HCT116 (cell line): ENCODE measurements at regions not wholly inside any gene's neighbourhood (a gene's known extent, or its start where the extent isn't known, plus 50 kb on each side); places are given as distances from the start of the nearest gene placed in this dataset.

Source experiments
- ATAC-seq: fragments of 200-7000 bp; cut with Tn5 transposase; 2 replicates; pipeline ENCODE4 v1.9.1; 2020; ENCODE audit warnings: mild to moderate bottlenecking, moderate library complexity
- BruUV-seq: library from RNA; stranded (reverse); fragments of 400-500 nt; replicated peaks from 2 replicates; lab custom pipeline; 2021; lab: Mats Ljungman, UMichigan
- CTCF ChIA-PET: fragments of 300-600 bp; sonication (Branson Sonifier 250); formaldehyde crosslinking; loops from one replicate; lab custom pipeline; 2021; ENCODE audit warnings: antibody characterized with exemption; lab: Charles Lee
- POLR2A ChIA-PET: fragments of 300-600, 350-600 bp; sonication (Branson Sonifier 250); formaldehyde crosslinking; loops from one replicate; lab custom pipeline; 2021; ENCODE audit warnings: antibody characterized with exemption; lab: Charles Lee
- RAD21 ChIA-PET, 2 experiments: fragments of 300-600 bp; sonication (Branson Sonifier 250); formaldehyde crosslinking; loops; one replicate each; lab custom pipeline; 2023; ENCODE audit warnings: low total read pairs in 2 of 2; ENCODE audit not compliant: uncharacterized antibody in 2 of 2, unreplicated experiment in 2 of 2, low non-redundant PET in 1 of 2; lab: Charles Lee
- DNase-seq: peaks from one replicate; pipeline ENCODE4 v3.0.0-alpha.2; 2010; ENCODE audit warnings: low read depth, low spot score
- H2AFZ ChIP-seq: fragments of 200-600 bp; shearing (Covaris generic), sonication (generic); 2 replicates; pipeline ENCODE4 v1.6.1; 2017; ENCODE audit warnings: low read depth, mixed run types, mixed read lengths, antibody characterized with exemption, low read length; ENCODE audit not compliant: poor library complexity, severe bottlenecking
- H3K27ac ChIP-seq: 2 replicates; pipeline ENCODE4 v1.5.1; 2012; ENCODE audit warnings: low read depth, low read length
- H3K27me3 ChIP-seq: fragments of 200-600 bp; sonication (generic); 2 replicates; pipeline ENCODE4 v1.6.1; 2016; ENCODE audit warnings: mixed run types, low read length, mixed read lengths; ENCODE audit not compliant: insufficient read depth
- H3K36me3 ChIP-seq, 2 experiments: fragments of 200-500 bp in 1 of 2; fragments of 200-600 bp in 1 of 2; sonication (Bioruptor generic) in 1 of 2; sonication (generic) in 1 of 2; 2 replicates each; pipeline versions ENCODE4 v1.5.1 to v1.6.1; 2014 to 2016; ENCODE audit warnings: low read length in 2 of 2, inconsistent platforms in 1 of 2, mixed read lengths in 1 of 2, mixed run types in 1 of 2; ENCODE audit not compliant: insufficient read depth in 2 of 2, control insufficient read depth in 1 of 2
- H3K4me1 ChIP-seq, 2 experiments: fragments of 200-600 bp in 1 of 2; sonication (generic) in 1 of 2; 2 replicates each; pipeline versions ENCODE4 v1.5.1 to v1.6.1; 2012 to 2017; ENCODE audit warnings: low read length in 2 of 2, inconsistent platforms in 1 of 2, mild to moderate bottlenecking in 1 of 2, mixed read lengths in 1 of 2, mixed run types in 1 of 2, moderate library complexity in 1 of 2; ENCODE audit not compliant: insufficient read depth in 2 of 2, control insufficient read depth in 1 of 2
- H3K4me2 ChIP-seq: fragments of 200-600 bp; sonication (generic); 2 replicates; pipeline ENCODE4 v1.6.1; 2017; ENCODE audit warnings: mixed run types, low read length, mixed read lengths
- H3K4me3 ChIP-seq, 2 experiments: fragments of 200-600 bp in 1 of 2; sonication (generic) in 1 of 2; replicated peaks in 1 of 2; 2 replicates each; pipeline ENCODE4 v1.5.1; 2011 to 2016; ENCODE audit warnings: low read length in 2 of 2, control low read depth in 1 of 2, low read depth in 1 of 2, mild to moderate bottlenecking in 1 of 2, mixed read lengths in 1 of 2, mixed run types in 1 of 2
- H3K79me2 ChIP-seq: fragments of 200-600 bp; sonication (generic); 2 replicates; pipeline ENCODE4 v1.6.1; 2017; ENCODE audit warnings: mild to moderate bottlenecking, mixed run types, low read length, moderate library complexity, mixed read lengths; ENCODE audit not compliant: insufficient read depth
- H3K9ac ChIP-seq: fragments of 200-600 bp; sonication (generic); 2 replicates; pipeline ENCODE4 v1.6.1; 2016; ENCODE audit warnings: low read length, mixed read lengths
- H3K9me2 ChIP-seq: fragments of 200-600 bp; sonication (generic), shearing (Covaris generic); 2 replicates; pipeline ENCODE4 v1.6.1; 2017; ENCODE audit warnings: mixed run types, mild to moderate bottlenecking, moderate library complexity; ENCODE audit not compliant: insufficient read depth
- H3K9me3 ChIP-seq, 2 experiments: fragments of 200-500 bp in 1 of 2; fragments of 200-600 bp in 1 of 2; sonication (Bioruptor generic) in 1 of 2; sonication (generic) in 1 of 2; 2 replicates each; pipeline ENCODE4 v1.6.1; 2014 to 2017; ENCODE audit warnings: low read length in 2 of 2, mixed read lengths in 2 of 2, inconsistent platforms in 1 of 2, low read depth in 1 of 2, mild to moderate bottlenecking in 1 of 2, mixed run types in 1 of 2, moderate library complexity in 1 of 2; ENCODE audit not compliant: control insufficient read depth in 1 of 2, insufficient read depth in 1 of 2
- H4K20me1 ChIP-seq: fragments of 200-600 bp; sonication (generic), shearing (Covaris generic); 2 replicates; pipeline ENCODE4 v1.6.1; 2017; ENCODE audit warnings: mixed run types, mild to moderate bottlenecking, moderate library complexity; ENCODE audit not compliant: insufficient read depth
- ATF3 ChIP-seq: IDR thresholded peaks from 2 replicates; pipeline ENCODE4 v1.6.1; 2012
- EGR1 ChIP-seq: IDR thresholded peaks from 2 replicates; pipeline ENCODE4 v1.6.1; 2012; ENCODE audit warnings: low read depth
- ELF1 ChIP-seq: IDR thresholded peaks from 2 replicates; pipeline ENCODE4 v1.6.1; 2012; ENCODE audit warnings: low read depth, borderline replicate concordance
- EZH2 ChIP-seq: fragments of 200-600 bp; sonication (generic); IDR thresholded peaks from 2 replicates; pipeline ENCODE4 v1.6.1; 2017; ENCODE audit warnings: antibody characterized with exemption, mixed run types
- EZH2phosphoT487 ChIP-seq: fragments of 200-600 bp; IDR thresholded peaks from 2 replicates; pipeline ENCODE4 v1.6.1; 2018; ENCODE audit warnings: antibody characterized with exemption, borderline replicate concordance
- MAX ChIP-seq: IDR thresholded peaks from 2 replicates; pipeline ENCODE4 v1.6.1; 2012
- POLR2A ChIP-seq: IDR thresholded peaks from 2 replicates; pipeline ENCODE4 v1.7.0; 2011; ENCODE audit warnings: borderline replicate concordance; ENCODE audit not compliant: insufficient read depth, insufficient read length; ENCODE audit errors: extremely low read depth
- SRF ChIP-seq: IDR thresholded peaks from 2 replicates; pipeline ENCODE4 v1.6.1; 2012; ENCODE audit warnings: low read depth
- YY1 ChIP-seq: IDR thresholded peaks from 2 replicates; pipeline ENCODE4 v1.6.1; 2011; ENCODE audit warnings: low read length, low read depth, moderate library complexity, mild to moderate bottlenecking; ENCODE audit not compliant: insufficient replicate concordance; ENCODE audit errors: extremely low read depth
- ZNF274 ChIP-seq: fragments of 200-500 bp; sonication (Bioruptor generic); IDR thresholded peaks from 2 replicates; pipeline ENCODE4 v1.6.1; 2014; ENCODE audit warnings: mild to moderate bottlenecking, low read depth, low read length, inconsistent platforms
- intact Hi-C: fragments of 100-400 bp; cut with micrococcal nuclease; formaldehyde crosslinking; loops from 2 replicates; pipeline ENCODE4 v1.10.0; 2022

- Histone ChIP-seq H3K27me3 (no peaks in the 10 kb centered on the region), H3K9me2 (no peaks in the 10 kb centered on the region), H3K4me2 (no peak overlapping the region), H3K27ac (no peak overlapping the region), H3K36me3 (no peaks in the 10 kb centered on the region), H2AFZ (no peak overlapping the region), H3K9me3 (no peaks in the 10 kb centered on the region; a peak in 1 of 4 replicates), H3K79me2 (no peaks in the 10 kb centered on the region), H3K4me1 (no peaks in the 10 kb centered on the region), H3K9ac (no peak overlapping the region), H4K20me1 (no peaks in the 10 kb centered on the region), H3K4me3 (no peak overlapping the region)
- DNase-seq (no peak), ATAC-seq (no peak)
- intact Hi-C loops = no loop called here
- RAD21 ChIA-PET = no interaction called here
- POLR2A ChIA-PET = no interaction called here
- CTCF ChIA-PET = no interaction called here
- TF ChIP-seq ELF1 (no peak), SRF (no peak), EGR1 (no peak), ATF3 (no peak), POLR2A (no peak)
- BruUV-seq = no TSS peak
Observed at GRCh38 chr10:37680243-37680683, 177.1 kb downstream of the ZNF248 start.

GRCh38 chr10:37679465-37679864 is 177.9 kb downstream of the ZNF248 start:
- DNase-seq (no peak), ATAC-seq (no peak)
- ChIA-PET RAD21 (no interaction called here), CTCF (no interaction called here), POLR2A (no interaction called here)
- Histone ChIP-seq H3K9me3 (no peaks in the 10 kb centered on the region; a peak in 1 of 4 replicates), H3K9me2 (no peaks in the 10 kb centered on the region), H3K27me3 (no peaks in the 10 kb centered on the region), H3K27ac (no peak overlapping the region), H3K36me3 (no peaks in the 10 kb centered on the region), H3K4me3 (no peak overlapping the region), H3K9ac (no peak overlapping the region), H3K4me1 (no peaks in the 10 kb centered on the region), H4K20me1 (no peaks in the 10 kb centered on the region), H2AFZ (no peak overlapping the region), H3K4me2 (no peak overlapping the region), H3K79me2 (no peaks in the 10 kb centered on the region)
- TF ChIP-seq ATF3 = no peak
- no peak for TF ChIP-seq EZH2phosphoT487
- TF ChIP-seq EZH2 = no peak
- no peak for TF ChIP-seq POLR2A
- TF ChIP-seq YY1 = no peak
- no peak for TF ChIP-seq ELF1
- no peak for TF ChIP-seq ZNF274
- no peak for TF ChIP-seq EGR1
- no peak for TF ChIP-seq MAX
- intact Hi-C loops = no loop called here
- no TSS peak for BruUV-seq
